HG03439 (cell line): ENCODE measurements at regions not wholly inside any gene's neighbourhood (a gene's known extent, or its start where the extent isn't known, plus 50 kb on each side); places are given as distances from the start of the nearest gene placed in this dataset.

Source experiments
- ATAC-seq: cut with Tn5 transposase; IDR thresholded peaks from one replicate; pipeline ENCODE4 v1.9.1; 2021; ENCODE audit warnings: mild to moderate bottlenecking, moderate library complexity; ENCODE audit not compliant: unreplicated experiment

DNA sequence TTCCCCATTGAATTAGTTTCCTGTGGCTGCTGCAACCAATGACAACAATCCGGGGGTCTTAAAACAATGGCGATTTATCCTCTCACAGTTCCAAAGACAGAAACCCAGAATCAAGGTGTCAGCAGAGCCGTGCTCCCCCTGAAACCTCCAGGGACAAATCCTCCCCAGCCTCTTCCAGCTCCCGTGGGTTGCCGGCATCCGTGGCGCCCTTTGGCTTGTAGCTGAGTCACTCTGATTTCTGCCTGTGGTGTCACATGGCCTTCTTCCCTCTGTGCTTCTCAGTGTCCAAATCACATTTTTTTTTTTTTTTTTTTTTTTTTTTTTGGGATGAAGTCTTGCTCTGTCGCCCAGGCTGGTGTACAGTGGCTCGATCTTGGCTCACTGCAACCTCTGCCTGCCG lies 64.5 kb upstream of the STX18 start:
- no peak for ATAC-seq

- no peak for ATAC-seq
These were observed 64.0 kb upstream of the STX18 start for GRCh38 chr4:4605849-4606248.

DNA sequence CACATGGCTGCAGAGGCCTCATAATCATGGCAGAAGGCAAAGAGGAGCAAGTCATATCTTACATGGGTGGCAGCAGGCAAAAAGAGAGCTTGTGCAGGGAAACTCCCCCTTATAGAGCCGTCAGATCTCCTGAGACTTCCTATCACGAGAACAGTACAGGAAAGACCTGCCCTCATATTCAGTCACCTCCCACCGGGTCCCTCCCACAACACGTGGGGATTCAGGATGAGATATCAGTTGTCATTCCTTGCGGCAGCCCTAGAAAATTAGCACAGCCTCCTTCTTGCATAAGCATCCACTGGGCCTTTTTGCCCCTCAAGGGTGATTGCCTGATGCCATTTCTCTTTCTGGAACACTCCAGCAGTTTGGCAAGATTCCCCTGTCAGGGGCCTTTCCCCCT lies 61.7 kb upstream of the STX18 start:
- no peak for ATAC-seq

- ATAC-seq: no peak
These were observed 61.2 kb upstream of the STX18 start for GRCh38 chr4:4603067-4603466.

DNA sequence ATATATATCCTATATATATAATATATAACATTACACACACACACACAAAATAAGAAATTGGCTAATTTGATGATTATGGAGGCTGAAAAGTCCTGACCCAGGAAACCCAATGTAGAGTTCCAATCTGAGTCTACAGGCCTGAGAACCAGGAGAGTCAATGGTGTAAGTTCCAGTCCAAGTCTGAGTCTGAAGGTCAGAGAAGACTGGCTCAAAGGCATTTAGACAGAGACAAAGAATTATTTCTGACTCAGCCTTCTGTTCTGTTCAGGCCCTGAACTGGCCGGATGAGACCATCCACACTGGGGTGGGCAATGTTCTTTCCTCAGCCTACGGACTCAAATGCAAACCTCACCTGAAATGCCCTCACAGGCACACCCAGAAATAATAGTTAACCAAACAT lies 60.6 kb upstream of the STX18 start:
- ATAC-seq: no peak

DNA sequence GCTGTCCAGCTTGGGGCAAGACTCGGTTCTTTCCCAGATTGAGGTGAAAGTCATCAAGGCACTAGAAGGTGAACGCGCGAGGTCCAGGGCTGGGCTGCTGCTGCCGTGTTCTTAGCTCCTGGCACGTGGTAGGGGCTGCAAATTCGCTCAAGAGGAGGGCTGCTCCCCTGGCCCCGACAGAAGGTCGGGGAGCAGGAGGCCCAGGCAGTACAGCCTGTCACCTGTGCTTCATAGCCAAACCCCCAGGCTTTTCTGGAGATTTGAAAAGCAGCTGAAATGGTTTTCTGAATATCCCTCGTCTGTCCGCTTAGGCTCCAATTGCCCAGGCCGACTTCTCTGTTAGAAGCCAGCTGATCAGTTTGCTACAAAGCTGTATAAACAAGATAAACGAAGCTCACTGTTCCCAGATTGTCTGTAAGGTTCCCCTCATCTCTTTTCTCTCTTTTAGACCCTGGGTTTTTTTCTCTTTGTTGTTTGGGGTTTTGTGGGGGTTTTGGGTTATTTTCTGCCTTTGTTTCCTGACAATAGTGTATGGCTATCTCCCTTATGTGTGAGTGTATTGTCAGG lies 60.0 kb upstream of the STX18 start:
- ATAC-seq: no peak

GRCh38 chr4:4599481-4600275 lies 57.8 kb upstream of the STX18 start:
- no peak for ATAC-seq

GRCh38 chr4:4598851-4599411 lies 57.1 kb upstream of the STX18 start:
- ATAC-seq: no peak

DNA sequence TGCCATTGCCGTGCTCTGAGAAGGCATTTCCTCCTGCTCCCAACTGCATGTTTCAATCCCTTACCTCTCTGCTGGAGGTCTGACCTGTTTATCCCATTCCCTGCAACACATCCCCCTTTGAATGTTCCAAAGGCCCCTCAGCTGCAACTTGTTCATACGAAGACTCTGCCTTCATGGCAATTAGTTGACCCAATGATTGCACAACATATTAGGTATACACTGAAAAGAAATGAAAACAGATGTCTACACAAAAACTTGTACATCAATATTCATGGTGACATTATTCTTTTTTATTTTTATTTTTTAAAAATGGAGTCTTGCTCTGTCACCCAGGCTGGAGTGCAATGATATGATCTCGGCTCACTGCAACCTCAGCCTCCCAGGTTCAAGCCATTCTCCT lies 54.9 kb upstream of the STX18 start:
- ATAC-seq: no peak

- no peak for ATAC-seq
These were observed 53.4 kb upstream of the STX18 start for GRCh38 chr4:4595252-4595651.

DNA sequence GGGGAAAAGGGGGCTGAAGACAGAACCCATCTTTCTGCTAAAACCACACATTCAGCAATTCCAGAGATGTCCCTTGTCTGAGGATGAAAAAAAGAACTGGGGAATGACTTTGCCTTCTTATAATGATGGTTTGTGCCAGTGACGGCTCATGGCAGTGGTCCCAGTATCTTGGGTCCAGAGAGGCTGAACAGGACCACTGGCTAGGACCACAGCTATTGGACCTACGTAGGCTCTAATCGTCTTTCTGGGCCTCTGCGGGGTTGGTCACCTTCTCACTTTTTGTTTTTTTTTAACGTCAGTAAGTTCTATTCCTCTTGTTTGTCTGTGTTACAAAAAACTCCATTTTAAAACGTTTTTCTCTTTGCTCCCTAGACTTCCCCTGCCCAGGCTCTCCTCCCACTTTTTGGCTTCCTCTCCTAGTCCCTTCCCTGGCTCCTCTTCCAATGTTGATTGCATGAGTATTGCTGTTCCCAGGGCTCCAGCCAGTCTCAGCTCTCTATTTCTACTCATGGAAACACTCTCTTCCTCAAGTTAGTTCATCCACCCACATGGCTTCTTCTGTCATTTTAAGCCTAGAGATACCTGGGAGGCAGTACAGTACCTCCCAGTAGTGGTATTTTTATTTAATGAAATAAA lies 52.6 kb upstream of the STX18 start:
- no peak for ATAC-seq

DNA sequence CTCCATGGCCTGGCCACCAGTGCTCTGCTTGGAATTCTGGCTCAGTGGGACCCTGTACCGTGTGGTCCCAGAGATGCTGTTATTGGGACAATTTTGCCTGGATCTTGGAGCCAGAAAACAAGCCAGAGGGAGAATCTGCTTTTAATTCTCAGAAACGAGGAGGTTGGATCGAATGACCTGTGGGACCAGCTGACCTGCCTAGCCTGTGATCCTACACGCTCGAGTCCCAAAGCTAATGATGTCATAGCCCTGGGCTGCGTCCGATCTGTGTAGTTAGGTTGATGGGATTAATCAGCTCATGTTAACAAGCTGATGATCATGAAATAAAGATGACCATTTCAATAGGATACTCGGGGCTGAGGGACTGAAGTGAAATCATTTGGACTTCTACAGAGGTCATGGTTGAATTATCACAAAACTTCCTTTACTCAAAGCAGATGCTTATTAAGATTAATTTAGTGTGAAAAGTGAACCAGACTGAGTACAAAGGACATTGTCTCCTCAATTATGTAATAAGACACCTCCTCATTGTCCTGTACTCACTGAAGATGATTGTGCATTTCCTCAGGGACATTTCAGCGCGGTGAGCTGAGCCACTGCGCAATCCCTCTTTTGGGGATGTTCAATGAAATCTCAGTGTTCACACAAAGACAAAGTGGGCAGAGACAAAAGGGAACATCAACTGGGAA lies 51.9 kb upstream of the STX18 start:
- ATAC-seq: no peak

GRCh38 chr4:4592414-4592813 lies 50.6 kb upstream of the STX18 start:
- no peak for ATAC-seq
